Brain microvascular endothelial cell (primary cell): ENCODE measurements at regions not wholly inside any gene's neighbourhood (a gene's known extent, or its start where the extent isn't known, plus 50 kb on each side); places are given as distances from the start of the nearest gene placed in this dataset.

Experiments used
- DNase-seq: peaks from one replicate; pipeline ENCODE4 v3.0.0-alpha.2; 2020
- H3K27ac ChIP-seq: fragments of 250-450 bp; sonication (Bioruptor Pico); 2 replicates; pipeline ENCODE4 v1.5.1; 2020; ENCODE audit warnings: mild to moderate bottlenecking, moderate library complexity
- H3K27me3 ChIP-seq: fragments of 250-450 bp; sonication (Bioruptor Pico); replicated peaks from 2 replicates; pipeline ENCODE4 v1.5.1; 2020; ENCODE audit warnings: mild to moderate bottlenecking
- H3K36me3 ChIP-seq: fragments of 250-450 bp; sonication (Bioruptor Pico); replicated peaks from 2 replicates; pipeline ENCODE4 v1.5.1; 2020; ENCODE audit warnings: mild to moderate bottlenecking
- H3K4me3 ChIP-seq: 2 replicates; pipeline ENCODE4 v1.5.1; 2011; ENCODE audit warnings: low read depth, mild to moderate bottlenecking, control low read depth, low read length, moderate library complexity
- CTCF ChIP-seq: IDR thresholded peaks from 2 replicates; pipeline ENCODE4 v1.5.1; 2011; ENCODE audit warnings: low read depth, mild to moderate bottlenecking, moderate library complexity, low read length, control low read depth, inconsistent platforms; ENCODE audit errors: missing control alignments
- in situ Hi-C: cut with HindIII; loops from 2 replicates; pipeline ENCODE4 v1.10.0; 2017; ENCODE audit warnings: low sequenced_read_pairs, low pct_ligation_motif_present

GRCh38 chr6:82006027-82006738 lies 241.4 kb downstream of the IBTK start:
- Histone ChIP-seq H3K27me3 (no peaks in the 10 kb centered on the region), H3K27ac (no peak overlapping the region), H3K36me3 (no peaks in the 10 kb centered on the region), H3K4me3 (no peak overlapping the region)
- in situ Hi-C loops = no loop called here
- TF ChIP-seq CTCF = peak; percentile 81
- DNase-seq = peak; percentile 63

DNA sequence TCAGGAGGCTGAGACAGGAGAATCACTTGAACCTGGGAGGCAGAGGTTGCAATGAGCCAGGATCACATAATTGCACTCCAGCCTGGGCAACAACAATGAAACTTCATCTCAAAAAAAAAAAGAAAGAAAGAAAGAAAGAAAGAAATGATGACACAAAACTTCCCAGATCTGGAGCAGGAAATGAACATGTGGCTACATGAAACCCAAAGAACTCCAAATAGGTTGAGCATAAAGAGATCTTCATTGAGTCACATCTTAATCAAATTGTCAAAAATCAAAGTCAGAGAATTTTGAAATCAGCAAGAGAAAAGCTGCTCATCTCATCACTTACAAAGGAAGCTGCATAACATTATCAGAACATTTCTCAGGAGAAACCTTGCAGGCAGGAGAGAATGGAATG lies 247.0 kb downstream of the IBTK start:
- no peak for TF ChIP-seq CTCF
- Histone ChIP-seq H3K36me3 (no peaks in the 10 kb centered on the region), H3K27ac (no peak overlapping the region), H3K4me3 (no peak overlapping the region), H3K27me3 (no peaks in the 10 kb centered on the region)
- no peak for DNase-seq
- in situ Hi-C loops = no loop called here

GRCh38 chr6:81999826-82000225 lies 247.3 kb upstream of the TENT5A start:
- no peaks in the 10 kb centered on the region for H3K27me3 ChIP-seq
- TF ChIP-seq CTCF = no peak
- DNase-seq = no peak
- H3K4me3 ChIP-seq = no peak overlapping the region
- no peak overlapping the region for H3K27ac ChIP-seq
- in situ Hi-C loops = no loop called here
- H3K36me3 ChIP-seq = no peaks in the 10 kb centered on the region

DNA sequence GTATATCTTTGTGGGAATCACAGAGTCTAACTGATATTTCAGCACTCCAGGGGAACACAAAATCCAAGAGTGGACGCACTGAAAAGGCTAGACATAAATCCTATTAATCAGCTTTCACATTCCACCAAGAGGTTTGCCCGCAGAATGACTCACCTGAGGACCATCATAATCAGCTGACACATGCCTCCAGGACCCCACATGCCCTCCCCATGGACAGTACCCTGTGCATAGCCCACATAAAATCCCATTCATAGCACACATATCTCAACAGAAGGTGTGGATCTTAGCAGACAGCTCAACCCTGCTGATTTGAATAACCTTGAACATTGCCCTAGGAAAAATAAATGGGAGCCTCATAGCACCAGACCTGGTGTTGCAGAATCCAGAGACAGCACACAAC lies 246.8 kb upstream of the TENT5A start:
- no peak for DNase-seq
- Histone ChIP-seq H3K27ac (no peak overlapping the region), H3K36me3 (no peaks in the 10 kb centered on the region), H3K4me3 (no peak overlapping the region), H3K27me3 (no peaks in the 10 kb centered on the region)
- TF ChIP-seq CTCF = no peak
- in situ Hi-C loops = no loop called here

- H3K4me3 ChIP-seq = no peak overlapping the region
- in situ Hi-C loops = no loop called here
Observed at GRCh38 chr6:81998432-81998831, 246.0 kb upstream of the TENT5A start.

More at GRCh38 chr6:81998432-81998831, 246.0 kb upstream of the TENT5A start:
- TF ChIP-seq CTCF = no peak
- DNase-seq = peak; percentile 68
- H3K27ac ChIP-seq = peak overlapping the region; percentile 95
- H3K27me3 ChIP-seq = no peaks in the 10 kb centered on the region
- no peaks in the 10 kb centered on the region for H3K36me3 ChIP-seq
